Activated CD8-positive, alpha-beta T cell treated with anti-CD3 and anti-CD28 coated beads for 36 hours (primary cell): ENCODE measurements at regions not wholly inside any gene's neighbourhood (a gene's known extent, or its start where the extent isn't known, plus 50 kb on each side); places are given as distances from the start of the nearest gene placed in this dataset.

Experiments used
- ATAC-seq: fragments of 200-7000 bp; cut with Tn5 transposase; one replicate; pipeline ENCODE4 v1.10.0; 2021; ENCODE audit warnings: mild to moderate bottlenecking, moderate library complexity
- CTCF ChIA-PET: fragments of 350-600 bp; sonication (Branson Sonifier 250); formaldehyde crosslinking; loops from one replicate; lab custom pipeline; 2021; ENCODE audit warnings: antibody characterized with exemption; lab: Charles Lee
- POLR2A ChIA-PET: fragments of 350-600 bp; sonication (Branson Sonifier 250); formaldehyde crosslinking; loops from one replicate; lab custom pipeline; 2021; ENCODE audit warnings: antibody characterized with exemption; lab: Charles Lee
- DNase-seq: peaks from one replicate; pipeline ENCODE4 v3.0.0-alpha.2; 2020
- H3K27ac Mint-ChIP-seq: one replicate; pipeline ENCODE4 v1.8.0; 2021; ENCODE audit warnings: mild to moderate bottlenecking, mixed read lengths
- H3K27me3 Mint-ChIP-seq: one replicate; pipeline ENCODE4 v1.8.0; 2021; ENCODE audit warnings: mixed read lengths
- H3K36me3 Mint-ChIP-seq: one replicate; pipeline ENCODE4 v1.8.0; 2021; ENCODE audit warnings: low read depth, mixed read lengths
- H3K4me1 Mint-ChIP-seq: one replicate; pipeline ENCODE4 v1.8.0; 2021; ENCODE audit warnings: low read depth, mixed read lengths
- H3K4me3 Mint-ChIP-seq: one replicate; pipeline ENCODE4 v1.8.0; 2021; ENCODE audit warnings: mild to moderate bottlenecking, moderate library complexity, mixed read lengths
- H3K9me3 Mint-ChIP-seq: one replicate; pipeline ENCODE4 v1.8.0; 2021; ENCODE audit warnings: mixed read lengths
- intact Hi-C: fragments of 100-400 bp; cut with micrococcal nuclease; formaldehyde crosslinking; loops from one replicate; pipeline ENCODE4 v1.10.0; 2022
- TF ChIP-seq, protein P1 (sequence below): fragments of 200-600 bp; IDR thresholded peaks from one replicate; pipeline ENCODE4 v1.8.0; 2022; ENCODE audit warnings: antibody characterized with exemption, mild to moderate bottlenecking

DNA sequence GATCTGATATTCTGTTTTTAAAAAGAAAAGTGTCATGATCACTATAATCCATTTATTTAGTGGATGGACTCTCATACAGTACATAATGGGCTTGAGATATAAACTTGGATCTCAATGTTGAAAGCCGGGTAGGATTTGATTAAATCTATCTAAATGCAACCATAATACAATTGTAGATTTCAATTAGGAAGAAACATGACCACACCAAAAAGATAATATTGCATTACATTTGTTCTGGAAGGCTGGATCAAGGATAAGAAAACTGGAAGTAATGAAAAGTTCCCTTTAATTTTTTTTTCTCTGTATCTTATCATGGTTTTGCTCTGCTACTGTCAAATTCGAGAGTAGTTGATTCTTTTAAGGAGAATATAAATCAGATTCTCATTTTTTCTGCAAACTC is 51.3 kb upstream of the UFL1 start:
- ChIA-PET POLR2A (no interaction called here), CTCF (no interaction called here)
- Mint-ChIP-seq H3K36me3 (no peaks in the 10 kb centered on the region), H3K4me3 (no peak overlapping the region), H3K27ac (no peak overlapping the region), H3K27me3 (peaks cover 1% of the 10 kb centered on the region), H3K9me3 (peaks cover 9% of the 10 kb centered on the region), H3K4me1 (peaks cover 19% of the 10 kb centered on the region)
- DNase-seq (no peak), ATAC-seq (no peak)
- intact Hi-C loops = no loop called here
- TF ChIP-seq, protein P1, sequence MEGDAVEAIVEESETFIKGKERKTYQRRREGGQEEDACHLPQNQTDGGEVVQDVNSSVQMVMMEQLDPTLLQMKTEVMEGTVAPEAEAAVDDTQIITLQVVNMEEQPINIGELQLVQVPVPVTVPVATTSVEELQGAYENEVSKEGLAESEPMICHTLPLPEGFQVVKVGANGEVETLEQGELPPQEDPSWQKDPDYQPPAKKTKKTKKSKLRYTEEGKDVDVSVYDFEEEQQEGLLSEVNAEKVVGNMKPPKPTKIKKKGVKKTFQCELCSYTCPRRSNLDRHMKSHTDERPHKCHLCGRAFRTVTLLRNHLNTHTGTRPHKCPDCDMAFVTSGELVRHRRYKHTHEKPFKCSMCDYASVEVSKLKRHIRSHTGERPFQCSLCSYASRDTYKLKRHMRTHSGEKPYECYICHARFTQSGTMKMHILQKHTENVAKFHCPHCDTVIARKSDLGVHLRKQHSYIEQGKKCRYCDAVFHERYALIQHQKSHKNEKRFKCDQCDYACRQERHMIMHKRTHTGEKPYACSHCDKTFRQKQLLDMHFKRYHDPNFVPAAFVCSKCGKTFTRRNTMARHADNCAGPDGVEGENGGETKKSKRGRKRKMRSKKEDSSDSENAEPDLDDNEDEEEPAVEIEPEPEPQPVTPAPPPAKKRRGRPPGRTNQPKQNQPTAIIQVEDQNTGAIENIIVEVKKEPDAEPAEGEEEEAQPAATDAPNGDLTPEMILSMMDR = no peak
